Skeletal muscle satellite cell (primary cell): ENCODE measurements at regions not wholly inside any gene's neighbourhood (a gene's known extent, or its start where the extent isn't known, plus 50 kb on each side); places are given as distances from the start of the nearest gene placed in this dataset.
"Not testable (repeated sequence)": the region's sequence is repeated elsewhere in the genome, so short reads cannot be mapped to it uniquely, and the experiment has no call there.

Experiments used
- H3K27me3 ChIP-seq: 2 replicates; pipeline ENCODE4 v1.7.0; 2013; ENCODE audit warnings: low read length; ENCODE audit not compliant: control insufficient read depth, insufficient read depth
- H3K36me3 ChIP-seq: 2 replicates; pipeline ENCODE4 v1.7.0; 2013; ENCODE audit warnings: mild to moderate bottlenecking, control low read depth, low read length; ENCODE audit not compliant: insufficient read depth
- H3K4me1 ChIP-seq: 2 replicates; pipeline ENCODE4 v1.7.0; 2013; ENCODE audit warnings: low read length; ENCODE audit not compliant: control insufficient read depth, insufficient read depth
- H3K4me2 ChIP-seq: 2 replicates; pipeline ENCODE4 v1.7.0; 2013; ENCODE audit warnings: mild to moderate bottlenecking, low read length
- H3K4me3 ChIP-seq: 2 replicates; pipeline ENCODE4 v1.7.0; 2013; ENCODE audit warnings: low read length
- H3K9ac ChIP-seq: 2 replicates; pipeline ENCODE4 v1.7.0; 2013; ENCODE audit warnings: mild to moderate bottlenecking, low read depth, low read length, moderate library complexity
- H3K9me3 ChIP-seq: replicated peaks from 2 replicates; pipeline ENCODE4 v1.7.0; 2013; ENCODE audit warnings: mild to moderate bottlenecking, control low read depth, low read length

GRCh38 chr1:90823686-90824085 is 106.6 kb upstream of the BARHL2 start:
- Histone ChIP-seq H3K9me3 (no peaks in the 10 kb centered on the region), H3K27me3 (no peaks in the 10 kb centered on the region), H3K36me3 (no peaks in the 10 kb centered on the region), H3K4me3 (no peak overlapping the region), H3K4me1 (no peaks in the 10 kb centered on the region), H3K9ac (no peak overlapping the region), H3K4me2 (no peak overlapping the region)

- H3K4me1 ChIP-seq = no peaks in the 10 kb centered on the region
These were observed 104.8 kb upstream of the BARHL2 start for GRCh38 chr1:90821788-90822359.

GRCh38 chr1:90821152-90821787 is 104.2 kb upstream of the BARHL2 start:
- Histone ChIP-seq H3K27me3 (no peaks in the 10 kb centered on the region), H3K36me3 (no peaks in the 10 kb centered on the region), H3K9me3 (no peaks in the 10 kb centered on the region), H3K4me3 (no peak overlapping the region), H3K4me1 (no peaks in the 10 kb centered on the region), H3K9ac (no peak overlapping the region), H3K4me2 (no peak overlapping the region)

More at GRCh38 chr1:90821788-90822359, 104.8 kb upstream of the BARHL2 start:
- Histone ChIP-seq H3K4me2 (no peak overlapping the region), H3K36me3 (no peaks in the 10 kb centered on the region), H3K9ac (no peak overlapping the region), H3K9me3 (no peaks in the 10 kb centered on the region), H3K4me3 (no peak overlapping the region), H3K27me3 (no peaks in the 10 kb centered on the region)

GRCh38 chr1:90820745-90821144 is 103.6 kb upstream of the BARHL2 start:
- H3K9ac ChIP-seq = no peak overlapping the region
- H3K4me3 ChIP-seq = no peak overlapping the region
- no peaks in the 10 kb centered on the region for H3K36me3 ChIP-seq
- H3K4me1 ChIP-seq = no peaks in the 10 kb centered on the region
- no peaks in the 10 kb centered on the region for H3K27me3 ChIP-seq
- no peak overlapping the region for H3K4me2 ChIP-seq
- H3K9me3 ChIP-seq = no peaks in the 10 kb centered on the region

GRCh38 chr1:90817399-90817798 is 100.3 kb upstream of the BARHL2 start:
- H3K9me3 ChIP-seq = no peaks in the 10 kb centered on the region
- H3K36me3 ChIP-seq = no peaks in the 10 kb centered on the region
- no peaks in the 10 kb centered on the region for H3K27me3 ChIP-seq
- H3K4me3 ChIP-seq = no peak overlapping the region
- no peak overlapping the region for H3K9ac ChIP-seq
- H3K4me1 ChIP-seq = no peaks in the 10 kb centered on the region
- H3K4me2 ChIP-seq = no peak overlapping the region

- H3K4me1 ChIP-seq, H3K27me3 ChIP-seq, H3K9ac ChIP-seq, H3K9me3 ChIP-seq, H3K36me3 ChIP-seq, H3K4me3 ChIP-seq, H3K4me2 ChIP-seq: not testable (repeated sequence)
These were observed 95.1 kb upstream of the BARHL2 start for GRCh38 chr1:90812237-90812636.

GRCh38 chr1:90811444-90811950 is 94.4 kb upstream of the BARHL2 start:
- H3K4me1 ChIP-seq, H3K9ac ChIP-seq, H3K9me3 ChIP-seq, H3K4me2 ChIP-seq, H3K4me3 ChIP-seq, H3K36me3 ChIP-seq, H3K27me3 ChIP-seq: not testable (repeated sequence)

- Histone ChIP-seq H3K9me3 (no peaks in the 10 kb centered on the region), H3K4me3 (no peak overlapping the region), H3K9ac (no peak overlapping the region), H3K36me3 (no peaks in the 10 kb centered on the region), H3K4me1 (no peaks in the 10 kb centered on the region), H3K27me3 (no peaks in the 10 kb centered on the region), H3K4me2 (no peak overlapping the region)
These were observed 93.6 kb upstream of the BARHL2 start for GRCh38 chr1:90810681-90811080.

GRCh38 chr1:90809996-90810395 is 92.9 kb upstream of the BARHL2 start:
- Histone ChIP-seq H3K27me3 (no peaks in the 10 kb centered on the region), H3K9ac (no peak overlapping the region), H3K4me1 (no peaks in the 10 kb centered on the region), H3K4me2 (no peak overlapping the region), H3K9me3 (no peaks in the 10 kb centered on the region), H3K36me3 (no peaks in the 10 kb centered on the region), H3K4me3 (no peak overlapping the region)

GRCh38 chr1:90809093-90809492 is 92.0 kb upstream of the BARHL2 start:
- Histone ChIP-seq H3K9me3 (no peaks in the 10 kb centered on the region), H3K27me3 (no peaks in the 10 kb centered on the region), H3K4me3 (no peak overlapping the region), H3K36me3 (no peaks in the 10 kb centered on the region), H3K4me2 (no peak overlapping the region), H3K4me1 (no peaks in the 10 kb centered on the region), H3K9ac (no peak overlapping the region)

GRCh38 chr1:90807329-90807728 is 90.2 kb upstream of the BARHL2 start:
- no peak overlapping the region for H3K4me3 ChIP-seq
- H3K4me2 ChIP-seq = no peak overlapping the region
- H3K27me3 ChIP-seq = no peaks in the 10 kb centered on the region
- H3K4me1 ChIP-seq = no peaks in the 10 kb centered on the region
- H3K9me3 ChIP-seq = no peaks in the 10 kb centered on the region
- H3K9ac ChIP-seq = no peak overlapping the region
- H3K36me3 ChIP-seq = no peaks in the 10 kb centered on the region

GRCh38 chr1:90802622-90803021 is 85.5 kb upstream of the BARHL2 start:
- H3K4me3 ChIP-seq = no peak overlapping the region
- no peaks in the 10 kb centered on the region for H3K9me3 ChIP-seq
- H3K36me3 ChIP-seq = no peaks in the 10 kb centered on the region
- no peaks in the 10 kb centered on the region for H3K4me1 ChIP-seq
- no peak overlapping the region for H3K9ac ChIP-seq
- no peaks in the 10 kb centered on the region for H3K27me3 ChIP-seq
- no peak overlapping the region for H3K4me2 ChIP-seq
